HepG2 (cell line): ENCODE measurements at regions not wholly inside any gene's neighbourhood (a gene's known extent, or its start where the extent isn't known, plus 50 kb on each side); places are given as distances from the start of the nearest gene placed in this dataset.

Source experiments
- ATAC-seq: fragments of 200-7000 bp; cut with Tn5 transposase; 3 replicates; pipeline ENCODE4 v1.9.1; 2020; ENCODE audit warnings: mild to moderate bottlenecking, moderate library complexity
- BruUV-seq: library from RNA; stranded (reverse); fragments of 400-500 nt; replicated peaks from 2 replicates; lab custom pipeline; 2021; lab: Mats Ljungman, UMichigan
- CTCF ChIA-PET: fragments of 300-600 bp; formaldehyde crosslinking; extraction: SDS; loops from one replicate; lab custom pipeline; 2021; ENCODE audit warnings: low total read pairs, inconsistent platforms, low intra/inter-chr PET ratio; lab: Yijun Ruan, JAX
- POLR2A ChIA-PET: fragments of 350-600 bp; sonication (Branson Sonifier 250); formaldehyde crosslinking; loops from one replicate; lab custom pipeline; 2020; ENCODE audit warnings: antibody characterized with exemption, inconsistent platforms; lab: Yijun Ruan, JAX
- DNase-seq: peaks from one replicate; pipeline ENCODE4 v3.0.0-alpha.2; 2015; ENCODE audit warnings: low spot score
- FAIRE-seq: peaks from 3 replicates; lab custom pipeline; 2011; peaks lifted over from hg19 to GRCh38; lab: Jason Lieb, UNC
- H2AFZ ChIP-seq: one replicate; pipeline ENCODE4 v1.6.1; 2011; ENCODE audit warnings: low read length, inconsistent platforms
- H3K27ac ChIP-seq: fragments of 300-600 bp; 3 replicates; pipeline ENCODE4 v1.8.0; 2011; ENCODE audit warnings: mixed run types, mild to moderate bottlenecking, mixed read lengths, low read length, inconsistent platforms; ENCODE audit not compliant: insufficient read depth; ENCODE audit errors: extremely low read length
- H3K27me3 ChIP-seq, 2 experiments: fragments of 200-600 bp in 1 of 2; 2 replicates in 1 of 2; 3 replicates in 1 of 2; pipeline versions ENCODE4 v1.6.0 to v1.8.0; 2011; ENCODE audit warnings: low read length in 2 of 2, mild to moderate bottlenecking in 2 of 2, moderate library complexity in 2 of 2, inconsistent platforms in 1 of 2; ENCODE audit not compliant: insufficient read depth in 2 of 2, control insufficient read depth in 1 of 2
- H3K36me3 ChIP-seq, 2 experiments: fragments of 200-600 bp in 1 of 2; replicated peaks in 1 of 2; 2 replicates in 1 of 2; 3 replicates in 1 of 2; pipeline versions ENCODE4 v1.5.1 to v1.8.0; 2011; ENCODE audit warnings: low read length in 2 of 2, inconsistent platforms in 1 of 2; ENCODE audit not compliant: insufficient read depth in 2 of 2, control insufficient read depth in 1 of 2
- H3K4me1 ChIP-seq: 2 replicates; pipeline ENCODE4 v1.5.1; 2012; ENCODE audit warnings: low read length, inconsistent platforms; ENCODE audit not compliant: insufficient read depth
- H3K4me2 ChIP-seq: 2 replicates; pipeline ENCODE4 v1.6.0; 2011; ENCODE audit warnings: low read depth, low read length, inconsistent platforms
- H3K4me3 ChIP-seq, 3 experiments: fragments of 200-600 bp in 1 of 3; sonication (generic), shearing (Covaris generic) in 1 of 3; replicated peaks in 1 of 3; 2 replicates each; pipeline ENCODE4 v1.5.1; 2011 to 2016; ENCODE audit warnings: low read length in 3 of 3, inconsistent platforms in 2 of 3, low read depth in 2 of 3, mild to moderate bottlenecking in 2 of 3, control low read depth in 1 of 3, mixed read lengths in 1 of 3; ENCODE audit not compliant: insufficient read depth in 1 of 3
- H3K79me2 ChIP-seq: one replicate; pipeline ENCODE4 v1.6.1; 2011; ENCODE audit warnings: low read length, inconsistent platforms; ENCODE audit not compliant: insufficient read depth
- H3K9ac ChIP-seq: 2 replicates; pipeline ENCODE4 v1.6.0; 2011; ENCODE audit warnings: mild to moderate bottlenecking, low read depth, low read length, inconsistent platforms; ENCODE audit not compliant: insufficient read depth
- H3K9me3 ChIP-seq: 2 replicates; pipeline ENCODE4 v1.5.1; 2012; ENCODE audit warnings: mild to moderate bottlenecking, low read length
- H4K20me1 ChIP-seq: 2 replicates; pipeline ENCODE4 v1.6.0; 2011; ENCODE audit warnings: inconsistent platforms, mild to moderate bottlenecking, low read length, moderate library complexity; ENCODE audit not compliant: insufficient read depth
- DRAP1 ChIP-seq: IDR thresholded peaks from 2 replicates; pipeline ENCODE4 v1.6.1; 2016; ENCODE audit warnings: missing genetic modification reagents, missing compliant biosample characterization
- KLF16 ChIP-seq, 2 experiments: sonication (generic) in 1 of 2; formaldehyde crosslinking in 1 of 2; IDR thresholded peaks; 2 replicates each; pipeline versions ENCODE4 v1.6.1 to v1.8.0; 2016 to 2023; ENCODE audit warnings: missing genetic modification reagents in 2 of 2, missing compliant biosample characterization in 1 of 2
- ZMAT5 ChIP-seq: sonication (generic); formaldehyde crosslinking; IDR thresholded peaks from 2 replicates; pipeline ENCODE4 v1.5.0; 2020; ENCODE audit warnings: mild to moderate bottlenecking, low read depth, missing genetic modification reagents, borderline replicate concordance
- ZNF446 ChIP-seq: sonication (generic); formaldehyde crosslinking; IDR thresholded peaks from 2 replicates; pipeline ENCODE4 v1.5.0; 2020; ENCODE audit warnings: mild to moderate bottlenecking, missing genetic modification reagents
- ZNF543 ChIP-seq: sonication (generic); formaldehyde crosslinking; IDR thresholded peaks from 2 replicates; pipeline ENCODE4 v1.4.0; 2020; ENCODE audit warnings: mild to moderate bottlenecking, missing genetic modification reagents
- ZNF574 ChIP-seq: sonication (generic); formaldehyde crosslinking; IDR thresholded peaks from 2 replicates; pipeline ENCODE4 v1.4.0; 2020; ENCODE audit warnings: missing genetic modification reagents
- WGBS: methylation state at CpG from one replicate; pipeline ENCODE4 v1.1.6; 2017; ENCODE audit warnings: low lambda C conversion rate; 5-methylcytosine and 5-hydroxymethylcytosine counted together
- in situ Hi-C: cut with HindIII; loops from 2 replicates; pipeline ENCODE4 v1.10.0; 2017; ENCODE audit warnings: low pct_unique_long_range_greater_than_20kb; ENCODE audit not compliant: extremely low pct_ligation_motif_present
- intact Hi-C: fragments of 100-400 bp; cut with micrococcal nuclease; formaldehyde crosslinking; loops from one replicate; pipeline ENCODE4 v1.10.0; 2022; ENCODE audit not compliant: unreplicated experiment
- TF ChIP-seq, protein P1 (sequence below): sonication (generic); formaldehyde crosslinking; IDR thresholded peaks from 2 replicates; pipeline ENCODE4 v1.4.0; 2020; ENCODE audit warnings: missing genetic modification reagents, borderline replicate concordance
- TF ChIP-seq, protein P2 (sequence below): IDR thresholded peaks from 2 replicates; pipeline ENCODE4 v1.6.1; 2016; ENCODE audit warnings: low read depth, missing genetic modification reagents, missing compliant biosample characterization
- TF ChIP-seq, protein P3 (sequence below): sonication (generic); formaldehyde crosslinking; conservative IDR thresholded peaks from 2 replicates; pipeline ENCODE4 v1.4.0; 2020; ENCODE audit warnings: missing genetic modification reagents

GRCh38 chr12:3378655-3379054 lies 112.3 kb upstream of the PRMT8 start (continued):
- TF ChIP-seq ZNF543 (CRISPR knock-in tag), result no peak

GRCh38 chr12:3379079-3379478 lies 111.9 kb upstream of the PRMT8 start:
- no peaks in the 10 kb centered on the region for H3K4me1 ChIP-seq
- H2AFZ ChIP-seq, result no peak overlapping the region
- TF ChIP-seq, protein P1, sequence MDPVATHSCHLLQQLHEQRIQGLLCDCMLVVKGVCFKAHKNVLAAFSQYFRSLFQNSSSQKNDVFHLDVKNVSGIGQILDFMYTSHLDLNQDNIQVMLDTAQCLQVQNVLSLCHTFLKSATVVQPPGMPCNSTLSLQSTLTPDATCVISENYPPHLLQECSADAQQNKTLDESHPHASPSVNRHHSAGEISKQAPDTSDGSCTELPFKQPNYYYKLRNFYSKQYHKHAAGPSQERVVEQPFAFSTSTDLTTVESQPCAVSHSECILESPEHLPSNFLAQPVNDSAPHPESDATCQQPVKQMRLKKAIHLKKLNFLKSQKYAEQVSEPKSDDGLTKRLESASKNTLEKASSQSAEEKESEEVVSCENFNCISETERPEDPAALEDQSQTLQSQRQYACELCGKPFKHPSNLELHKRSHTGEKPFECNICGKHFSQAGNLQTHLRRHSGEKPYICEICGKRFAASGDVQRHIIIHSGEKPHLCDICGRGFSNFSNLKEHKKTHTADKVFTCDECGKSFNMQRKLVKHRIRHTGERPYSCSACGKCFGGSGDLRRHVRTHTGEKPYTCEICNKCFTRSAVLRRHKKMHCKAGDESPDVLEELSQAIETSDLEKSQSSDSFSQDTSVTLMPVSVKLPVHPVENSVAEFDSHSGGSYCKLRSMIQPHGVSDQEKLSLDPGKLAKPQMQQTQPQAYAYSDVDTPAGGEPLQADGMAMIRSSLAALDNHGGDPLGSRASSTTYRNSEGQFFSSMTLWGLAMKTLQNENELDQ (CRISPR knock-in tag), result no peak
- TF ChIP-seq, protein P2, sequence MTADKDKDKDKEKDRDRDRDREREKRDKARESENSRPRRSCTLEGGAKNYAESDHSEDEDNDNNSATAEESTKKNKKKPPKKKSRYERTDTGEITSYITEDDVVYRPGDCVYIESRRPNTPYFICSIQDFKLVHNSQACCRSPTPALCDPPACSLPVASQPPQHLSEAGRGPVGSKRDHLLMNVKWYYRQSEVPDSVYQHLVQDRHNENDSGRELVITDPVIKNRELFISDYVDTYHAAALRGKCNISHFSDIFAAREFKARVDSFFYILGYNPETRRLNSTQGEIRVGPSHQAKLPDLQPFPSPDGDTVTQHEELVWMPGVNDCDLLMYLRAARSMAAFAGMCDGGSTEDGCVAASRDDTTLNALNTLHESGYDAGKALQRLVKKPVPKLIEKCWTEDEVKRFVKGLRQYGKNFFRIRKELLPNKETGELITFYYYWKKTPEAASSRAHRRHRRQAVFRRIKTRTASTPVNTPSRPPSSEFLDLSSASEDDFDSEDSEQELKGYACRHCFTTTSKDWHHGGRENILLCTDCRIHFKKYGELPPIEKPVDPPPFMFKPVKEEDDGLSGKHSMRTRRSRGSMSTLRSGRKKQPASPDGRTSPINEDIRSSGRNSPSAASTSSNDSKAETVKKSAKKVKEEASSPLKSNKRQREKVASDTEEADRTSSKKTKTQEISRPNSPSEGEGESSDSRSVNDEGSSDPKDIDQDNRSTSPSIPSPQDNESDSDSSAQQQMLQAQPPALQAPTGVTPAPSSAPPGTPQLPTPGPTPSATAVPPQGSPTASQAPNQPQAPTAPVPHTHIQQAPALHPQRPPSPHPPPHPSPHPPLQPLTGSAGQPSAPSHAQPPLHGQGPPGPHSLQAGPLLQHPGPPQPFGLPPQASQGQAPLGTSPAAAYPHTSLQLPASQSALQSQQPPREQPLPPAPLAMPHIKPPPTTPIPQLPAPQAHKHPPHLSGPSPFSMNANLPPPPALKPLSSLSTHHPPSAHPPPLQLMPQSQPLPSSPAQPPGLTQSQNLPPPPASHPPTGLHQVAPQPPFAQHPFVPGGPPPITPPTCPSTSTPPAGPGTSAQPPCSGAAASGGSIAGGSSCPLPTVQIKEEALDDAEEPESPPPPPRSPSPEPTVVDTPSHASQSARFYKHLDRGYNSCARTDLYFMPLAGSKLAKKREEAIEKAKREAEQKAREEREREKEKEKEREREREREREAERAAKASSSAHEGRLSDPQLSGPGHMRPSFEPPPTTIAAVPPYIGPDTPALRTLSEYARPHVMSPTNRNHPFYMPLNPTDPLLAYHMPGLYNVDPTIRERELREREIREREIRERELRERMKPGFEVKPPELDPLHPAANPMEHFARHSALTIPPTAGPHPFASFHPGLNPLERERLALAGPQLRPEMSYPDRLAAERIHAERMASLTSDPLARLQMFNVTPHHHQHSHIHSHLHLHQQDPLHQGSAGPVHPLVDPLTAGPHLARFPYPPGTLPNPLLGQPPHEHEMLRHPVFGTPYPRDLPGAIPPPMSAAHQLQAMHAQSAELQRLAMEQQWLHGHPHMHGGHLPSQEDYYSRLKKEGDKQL, result no peak
- TF ChIP-seq ZNF446 (CRISPR knock-in tag) (no peak), ZMAT5 (CRISPR knock-in tag) (no peak), DRAP1 (CRISPR knock-in tag) (no peak), ZNF574 (CRISPR knock-in tag) (no peak), KLF16 (CRISPR knock-in tag; IDR thresholded peaks at IDR 0.05) (no peak)
- TF ChIP-seq, protein P3, sequence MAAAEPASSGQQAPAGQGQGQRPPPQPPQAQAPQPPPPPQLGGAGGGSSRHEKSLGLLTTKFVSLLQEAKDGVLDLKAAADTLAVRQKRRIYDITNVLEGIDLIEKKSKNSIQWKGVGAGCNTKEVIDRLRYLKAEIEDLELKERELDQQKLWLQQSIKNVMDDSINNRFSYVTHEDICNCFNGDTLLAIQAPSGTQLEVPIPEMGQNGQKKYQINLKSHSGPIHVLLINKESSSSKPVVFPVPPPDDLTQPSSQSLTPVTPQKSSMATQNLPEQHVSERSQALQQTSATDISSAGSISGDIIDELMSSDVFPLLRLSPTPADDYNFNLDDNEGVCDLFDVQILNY (CRISPR knock-in tag), result no peak
- H3K4me3 ChIP-seq, result no peak overlapping the region
- DNase-seq (no peak), FAIRE-seq (no peak), ATAC-seq (no peak)
- H3K27me3 ChIP-seq, result peaks cover 0 to 11% of the 10 kb centered on the region in 2 experiments; a peak in 2 of 5 replicates
- H3K4me2 ChIP-seq, result no peak overlapping the region
- H3K36me3 ChIP-seq, result no peaks in the 10 kb centered on the region
- ChIA-PET CTCF (no interaction called here), POLR2A (no interaction called here)
- intact Hi-C loops (no loop called here), in situ Hi-C loops (no loop called here)
- BruUV-seq, result no TSS peak
- no peaks in the 10 kb centered on the region for H3K9me3 ChIP-seq
- no peaks in the 10 kb centered on the region for H3K79me2 ChIP-seq
- no peaks in the 10 kb centered on the region for H4K20me1 ChIP-seq
- H3K27ac ChIP-seq, result no peak overlapping the region
- WGBS, result 8% methylated on average over 6 of the region's 6 CpGs
- H3K9ac ChIP-seq, result no peak overlapping the region
